Lower leg skin (tissue), 3 donors: ENCODE measurements at regions not wholly inside any gene's neighbourhood (a gene's known extent, or its start where the extent isn't known, plus 50 kb on each side); places are given as distances from the start of the nearest gene placed in this dataset.

Source experiments
- POLR2A ChIP-seq, 2 donors: fragments of 450-650 bp; IDR thresholded peaks; one replicate each; pipeline ENCODE4 v1.6.1; 2016 to 2017; ENCODE audit warnings: antibody characterized with exemption in 2 of 2, mild to moderate bottlenecking in 1 of 2, moderate library complexity in 1 of 2
- TF ChIP-seq, protein P1 (sequence below), 3 donors: fragments of 450-650 bp; IDR thresholded peaks; one replicate each; pipeline ENCODE4 v1.5.1; 2016; ENCODE audit warnings: antibody characterized with exemption in 3 of 3, mild to moderate bottlenecking in 3 of 3, moderate library complexity in 2 of 3

GRCh38 chr12:24615967-24616411 lies 332.9 kb downstream of the BCAT1 start:
- TF ChIP-seq, protein P1, sequence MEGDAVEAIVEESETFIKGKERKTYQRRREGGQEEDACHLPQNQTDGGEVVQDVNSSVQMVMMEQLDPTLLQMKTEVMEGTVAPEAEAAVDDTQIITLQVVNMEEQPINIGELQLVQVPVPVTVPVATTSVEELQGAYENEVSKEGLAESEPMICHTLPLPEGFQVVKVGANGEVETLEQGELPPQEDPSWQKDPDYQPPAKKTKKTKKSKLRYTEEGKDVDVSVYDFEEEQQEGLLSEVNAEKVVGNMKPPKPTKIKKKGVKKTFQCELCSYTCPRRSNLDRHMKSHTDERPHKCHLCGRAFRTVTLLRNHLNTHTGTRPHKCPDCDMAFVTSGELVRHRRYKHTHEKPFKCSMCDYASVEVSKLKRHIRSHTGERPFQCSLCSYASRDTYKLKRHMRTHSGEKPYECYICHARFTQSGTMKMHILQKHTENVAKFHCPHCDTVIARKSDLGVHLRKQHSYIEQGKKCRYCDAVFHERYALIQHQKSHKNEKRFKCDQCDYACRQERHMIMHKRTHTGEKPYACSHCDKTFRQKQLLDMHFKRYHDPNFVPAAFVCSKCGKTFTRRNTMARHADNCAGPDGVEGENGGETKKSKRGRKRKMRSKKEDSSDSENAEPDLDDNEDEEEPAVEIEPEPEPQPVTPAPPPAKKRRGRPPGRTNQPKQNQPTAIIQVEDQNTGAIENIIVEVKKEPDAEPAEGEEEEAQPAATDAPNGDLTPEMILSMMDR (IDR thresholded peaks at IDR 0.05) = no peak
- no peak for TF ChIP-seq POLR2A (IDR thresholded peaks at IDR 0.05)
